ENCODE measurements at regions not wholly inside any gene's neighbourhood (a gene's known extent, or its start where the extent isn't known, plus 50 kb on each side); places are given as distances from the start of the nearest gene placed in this dataset.

DNA sequence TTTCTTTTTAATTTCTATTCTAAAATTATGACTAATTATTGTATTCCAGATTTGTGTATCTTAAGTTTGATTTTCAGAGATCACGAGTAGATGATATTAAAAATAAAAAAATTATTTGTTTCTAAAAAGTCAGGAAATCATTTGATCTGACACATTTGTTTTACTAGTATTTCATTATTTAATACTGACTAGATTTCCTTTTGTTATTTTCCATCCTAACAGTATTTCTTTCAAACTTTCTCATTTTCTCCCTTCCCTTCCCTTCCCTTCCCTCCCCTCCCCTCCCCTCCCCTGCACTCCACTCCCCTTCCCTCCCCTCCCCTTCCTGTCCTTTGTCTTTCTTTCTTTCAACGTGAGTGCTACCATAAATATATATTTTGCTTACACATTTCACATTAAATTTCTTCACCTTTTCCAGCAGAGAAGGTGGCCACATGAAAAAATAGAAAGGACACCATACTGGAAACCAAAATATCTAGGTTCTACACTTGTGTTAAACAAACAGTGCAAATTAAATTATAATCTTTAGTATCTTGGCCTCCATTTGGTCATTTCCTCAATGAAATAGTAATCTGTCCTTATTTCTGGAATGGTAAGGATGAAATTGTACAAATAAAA is 1412.7 kb upstream of the IGFBP7 start:
- Histone ChIP-seq H3K4me1 (ENCODE audit: control insufficient read depth in 3 of 3, insufficient read depth in 2 of 3, low read depth in 1 of 3, low read length in 2 of 3) (no peaks in the 10 kb centered on the region), H3K36me3 (ENCODE audit: control insufficient read depth in 3 of 3, insufficient read depth in 2 of 3, low read depth in 1 of 3, low read length in 3 of 3) (no peaks in the 10 kb centered on the region), H3K9me3 (ENCODE audit: control insufficient read depth in 2 of 2, insufficient read depth in 1 of 2, low read depth in 1 of 2, low read length in 1 of 2) (no peaks in the 10 kb centered on the region), H3K4me3 (ENCODE audit: low read depth in 1 of 3, low read length in 3 of 3) (no peak overlapping the region), H3K27me3 (ENCODE audit: control insufficient read depth in 3 of 3, insufficient read depth in 3 of 3, low read length in 3 of 3) (no peaks in the 10 kb centered on the region), H3K27ac (ENCODE audit: low read depth in 1 of 3, low read length in 2 of 3) (no peak overlapping the region)
- DNase-seq, result no peak
- no peak for FAIRE-seq
- WGBS, 3 donors, result 54 to 62% (median 55%) methylated on average over 2 of the region's 2 CpGs

- no peaks in the 10 kb centered on the region for H3K27me3 ChIP-seq (ENCODE audit: control insufficient read depth in 3 of 3, insufficient read depth in 3 of 3, low read length in 3 of 3)
- no peak overlapping the region for H3K27ac ChIP-seq (ENCODE audit: low read depth in 1 of 3, low read length in 2 of 3)
- no peaks in the 10 kb centered on the region for H3K4me1 ChIP-seq (ENCODE audit: control insufficient read depth in 3 of 3, insufficient read depth in 2 of 3, low read depth in 1 of 3, low read length in 2 of 3)
- H3K36me3 ChIP-seq (ENCODE audit: control insufficient read depth in 3 of 3, insufficient read depth in 2 of 3, low read depth in 1 of 3, low read length in 3 of 3), result no peaks in the 10 kb centered on the region
- no peak for FAIRE-seq
- no peak for DNase-seq
- H3K4me3 ChIP-seq (ENCODE audit: low read depth in 1 of 3, low read length in 3 of 3), result no peak overlapping the region
- no peaks in the 10 kb centered on the region for H3K9me3 ChIP-seq (ENCODE audit: control insufficient read depth in 2 of 2, insufficient read depth in 1 of 2, low read depth in 1 of 2, low read length in 1 of 2)
- WGBS, 3 donors, result 11 to 56% (median 23%) methylated on average over 1 of the region's 1 CpG
Measured at GRCh38 chr4:58515226-58515625, 1405.0 kb upstream of the IGFBP7 start.

DNA sequence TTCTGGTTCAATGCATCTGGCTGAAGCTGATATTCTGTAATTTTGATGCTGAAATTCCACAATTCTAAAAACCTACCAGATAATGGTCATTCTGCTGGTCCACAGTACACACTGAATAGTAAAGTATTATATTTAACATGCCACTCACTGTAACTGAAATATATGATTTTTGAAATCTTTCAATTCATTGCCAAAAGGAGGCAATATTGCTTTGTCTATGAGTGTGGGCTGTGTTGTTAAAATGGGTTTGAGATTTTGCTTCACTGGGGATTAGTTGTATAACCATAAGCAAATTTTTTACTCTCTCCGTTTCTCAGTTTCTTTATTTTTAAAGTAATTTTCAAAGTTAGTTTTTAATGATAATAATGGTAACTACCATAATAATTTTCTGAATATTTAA is 1404.1 kb upstream of the IGFBP7 start:
- 54 to 73% (median 66%) methylated on average over 1 of the region's 1 CpG for WGBS, 3 donors
- FAIRE-seq (no peak), DNase-seq (no peak)
- no peaks in the 10 kb centered on the region for H3K36me3 ChIP-seq (ENCODE audit: control insufficient read depth in 3 of 3, insufficient read depth in 2 of 3, low read depth in 1 of 3, low read length in 3 of 3)
- no peaks in the 10 kb centered on the region for H3K27me3 ChIP-seq (ENCODE audit: control insufficient read depth in 3 of 3, insufficient read depth in 3 of 3, low read length in 3 of 3)
- H3K27ac ChIP-seq (ENCODE audit: low read depth in 1 of 3, low read length in 2 of 3), result no peak overlapping the region
- no peaks in the 10 kb centered on the region for H3K4me1 ChIP-seq (ENCODE audit: control insufficient read depth in 3 of 3, insufficient read depth in 2 of 3, low read depth in 1 of 3, low read length in 2 of 3)
- H3K9me3 ChIP-seq (ENCODE audit: control insufficient read depth in 2 of 2, insufficient read depth in 1 of 2, low read depth in 1 of 2, low read length in 1 of 2), result no peaks in the 10 kb centered on the region
- no peak overlapping the region for H3K4me3 ChIP-seq (ENCODE audit: low read depth in 1 of 3, low read length in 3 of 3)

DNA sequence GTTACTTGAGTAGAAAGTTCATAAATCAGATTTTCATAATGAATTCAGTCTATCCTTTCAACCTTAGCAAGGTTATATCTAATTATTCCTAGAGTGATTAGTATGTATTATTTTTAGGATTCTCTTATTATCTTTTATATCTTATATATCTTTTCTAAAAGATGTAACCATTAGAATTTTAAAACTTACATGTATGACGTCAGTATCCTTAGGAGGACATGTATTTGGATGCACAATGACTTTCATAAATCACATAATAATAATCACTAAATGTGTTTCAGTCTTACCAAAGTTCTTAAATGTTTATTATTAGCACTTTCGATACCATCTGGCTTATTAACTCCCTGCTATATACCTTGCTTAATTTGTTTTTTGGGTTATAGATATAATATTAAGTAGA is 1400.5 kb upstream of the IGFBP7 start:
- DNase-seq (no peak), FAIRE-seq (no peak)
- Histone ChIP-seq H3K4me3 (ENCODE audit: low read depth in 1 of 3, low read length in 3 of 3) (no peak overlapping the region), H3K9me3 (ENCODE audit: control insufficient read depth in 2 of 2, insufficient read depth in 1 of 2, low read depth in 1 of 2, low read length in 1 of 2) (no peaks in the 10 kb centered on the region), H3K36me3 (ENCODE audit: control insufficient read depth in 3 of 3, insufficient read depth in 2 of 3, low read depth in 1 of 3, low read length in 3 of 3) (no peaks in the 10 kb centered on the region), H3K27me3 (ENCODE audit: control insufficient read depth in 3 of 3, insufficient read depth in 3 of 3, low read length in 3 of 3) (no peaks in the 10 kb centered on the region), H3K4me1 (ENCODE audit: control insufficient read depth in 3 of 3, insufficient read depth in 2 of 3, low read depth in 1 of 3, low read length in 2 of 3) (no peaks in the 10 kb centered on the region), H3K27ac (ENCODE audit: low read depth in 1 of 3, low read length in 2 of 3) (no peak overlapping the region)
- WGBS, 3 donors, result 80 to 83% (median 83%) methylated on average over 2 of the region's 2 CpGs

DNA sequence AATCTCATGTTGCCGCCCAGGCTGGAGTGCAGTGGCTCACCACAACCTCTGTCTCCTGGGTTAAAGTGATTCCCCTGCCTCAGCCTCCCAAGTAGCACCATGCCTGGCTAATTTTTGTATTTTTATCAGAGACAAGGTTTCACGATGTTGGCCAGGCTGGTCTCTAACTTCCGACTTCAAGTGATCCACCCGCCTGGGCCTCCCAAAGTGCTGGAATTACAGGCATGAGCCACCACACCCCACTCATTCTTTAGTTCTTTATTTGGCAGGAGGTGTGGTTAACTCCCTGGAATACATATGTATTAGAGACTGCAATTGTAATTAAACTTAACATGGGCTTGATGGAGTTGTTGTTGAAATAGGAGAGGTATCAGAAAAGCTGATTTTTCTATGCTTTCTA is 1396.9 kb upstream of the IGFBP7 start:
- no peaks in the 10 kb centered on the region for H3K36me3 ChIP-seq (ENCODE audit: control insufficient read depth in 3 of 3, insufficient read depth in 2 of 3, low read depth in 1 of 3, low read length in 3 of 3)
- H3K4me1 ChIP-seq (ENCODE audit: control insufficient read depth in 3 of 3, insufficient read depth in 2 of 3, low read depth in 1 of 3, low read length in 2 of 3), result no peaks in the 10 kb centered on the region
- DNase-seq, result no peak
- WGBS, 3 donors, result 78 to 91% (median 88%) methylated on average over 4 of the region's 4 CpGs
- no peak overlapping the region for H3K4me3 ChIP-seq (ENCODE audit: low read depth in 1 of 3, low read length in 3 of 3)
- no peaks in the 10 kb centered on the region for H3K27me3 ChIP-seq (ENCODE audit: control insufficient read depth in 3 of 3, insufficient read depth in 3 of 3, low read length in 3 of 3)
- FAIRE-seq, result no peak
- H3K9me3 ChIP-seq (ENCODE audit: control insufficient read depth in 2 of 2, insufficient read depth in 1 of 2, low read depth in 1 of 2, low read length in 1 of 2), result no peaks in the 10 kb centered on the region
- no peak overlapping the region for H3K27ac ChIP-seq (ENCODE audit: low read depth in 1 of 3, low read length in 2 of 3)

- Histone ChIP-seq H3K36me3 (ENCODE audit: control insufficient read depth in 3 of 3, insufficient read depth in 2 of 3, low read depth in 1 of 3, low read length in 3 of 3) (no peaks in the 10 kb centered on the region), H3K27me3 (ENCODE audit: control insufficient read depth in 3 of 3, insufficient read depth in 3 of 3, low read length in 3 of 3) (no peaks in the 10 kb centered on the region), H3K4me1 (ENCODE audit: control insufficient read depth in 3 of 3, insufficient read depth in 2 of 3, low read depth in 1 of 3, low read length in 2 of 3) (no peaks in the 10 kb centered on the region), H3K27ac (ENCODE audit: low read depth in 1 of 3, low read length in 2 of 3) (no peak overlapping the region), H3K9me3 (ENCODE audit: control insufficient read depth in 2 of 2, insufficient read depth in 1 of 2, low read depth in 1 of 2, low read length in 1 of 2) (no peaks in the 10 kb centered on the region), H3K4me3 (ENCODE audit: low read depth in 1 of 3, low read length in 3 of 3) (no peak overlapping the region)
- FAIRE-seq (no peak), DNase-seq (no peak)
- WGBS, 3 donors, result 40 to 55% (median 42%) methylated on average over 2 of the region's 2 CpGs
Measured at GRCh38 chr4:58502839-58503238, 1392.7 kb upstream of the IGFBP7 start.

DNA sequence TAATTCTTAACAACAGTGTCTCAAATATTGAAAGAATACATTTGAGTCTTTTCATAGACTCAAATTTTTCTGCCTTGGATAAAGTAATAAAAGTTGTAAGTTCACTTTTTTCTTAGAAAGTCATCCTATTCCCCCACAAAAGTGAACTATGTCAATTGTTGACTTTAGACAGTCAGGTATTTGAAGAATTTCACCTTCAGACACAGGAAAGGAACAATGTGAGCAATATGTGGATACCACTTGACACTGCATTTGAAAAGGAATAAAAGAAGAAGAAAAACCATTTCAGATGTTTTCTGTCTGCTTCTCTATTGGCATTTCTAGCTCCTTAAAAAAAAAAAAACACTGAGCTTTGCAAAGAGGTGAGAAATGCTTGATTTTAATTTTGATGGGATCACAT is 1389.0 kb upstream of the IGFBP7 start:
- DNase-seq (no peak), FAIRE-seq (no peak)
- Histone ChIP-seq H3K27ac (ENCODE audit: low read depth in 1 of 3, low read length in 2 of 3) (no peak overlapping the region), H3K4me3 (ENCODE audit: low read depth in 1 of 3, low read length in 3 of 3) (no peak overlapping the region), H3K9me3 (ENCODE audit: control insufficient read depth in 2 of 2, insufficient read depth in 1 of 2, low read depth in 1 of 2, low read length in 1 of 2) (peaks cover 0 to 5% of the 10 kb centered on the region in 2 donors), H3K27me3 (ENCODE audit: control insufficient read depth in 3 of 3, insufficient read depth in 3 of 3, low read length in 3 of 3) (no peaks in the 10 kb centered on the region), H3K36me3 (ENCODE audit: control insufficient read depth in 3 of 3, insufficient read depth in 2 of 3, low read depth in 1 of 3, low read length in 3 of 3) (no peaks in the 10 kb centered on the region), H3K4me1 (ENCODE audit: control insufficient read depth in 3 of 3, insufficient read depth in 2 of 3, low read depth in 1 of 3, low read length in 2 of 3) (no peaks in the 10 kb centered on the region)

- Histone ChIP-seq H3K9me3 (ENCODE audit: control insufficient read depth in 2 of 2, insufficient read depth in 1 of 2, low read depth in 1 of 2, low read length in 1 of 2) (peaks cover 0 to 7% of the 10 kb centered on the region in 2 donors), H3K36me3 (ENCODE audit: control insufficient read depth in 3 of 3, insufficient read depth in 2 of 3, low read depth in 1 of 3, low read length in 3 of 3) (no peaks in the 10 kb centered on the region), H3K27me3 (ENCODE audit: control insufficient read depth in 3 of 3, insufficient read depth in 3 of 3, low read length in 3 of 3) (no peaks in the 10 kb centered on the region), H3K27ac (ENCODE audit: low read depth in 1 of 3, low read length in 2 of 3) (no peak overlapping the region), H3K4me3 (ENCODE audit: low read depth in 1 of 3, low read length in 3 of 3) (no peak overlapping the region), H3K4me1 (ENCODE audit: control insufficient read depth in 3 of 3, insufficient read depth in 2 of 3, low read depth in 1 of 3, low read length in 2 of 3) (no peaks in the 10 kb centered on the region)
- WGBS, 3 donors, result 78 to 81% (median 80%) methylated on average over 2 of the region's 2 CpGs
- DNase-seq (no peak), FAIRE-seq (no peak)
Measured at GRCh38 chr4:58491620-58492019, 1381.4 kb upstream of the IGFBP7 start.

- Histone ChIP-seq H3K4me1 (ENCODE audit: control insufficient read depth in 3 of 3, insufficient read depth in 2 of 3, low read depth in 1 of 3, low read length in 2 of 3) (no peaks in the 10 kb centered on the region), H3K4me3 (ENCODE audit: low read depth in 1 of 3, low read length in 3 of 3) (no peak overlapping the region), H3K27ac (ENCODE audit: low read depth in 1 of 3, low read length in 2 of 3) (no peak overlapping the region), H3K27me3 (ENCODE audit: control insufficient read depth in 3 of 3, insufficient read depth in 3 of 3, low read length in 3 of 3) (no peaks in the 10 kb centered on the region), H3K36me3 (ENCODE audit: control insufficient read depth in 3 of 3, insufficient read depth in 2 of 3, low read depth in 1 of 3, low read length in 3 of 3) (no peaks in the 10 kb centered on the region), H3K9me3 (ENCODE audit: control insufficient read depth in 2 of 2, insufficient read depth in 1 of 2, low read depth in 1 of 2, low read length in 1 of 2) (no peaks in the 10 kb centered on the region)
- DNase-seq (no peak), FAIRE-seq (no peak)
- 76 to 83% (median 80%) methylated on average over 1 of the region's 1 CpG for WGBS, 3 donors
Measured at GRCh38 chr4:58477950-58478349, 1367.8 kb upstream of the IGFBP7 start.

All from small intestine (tissue), 7 donors.